ENCODE measurements at regions not wholly inside any gene's neighbourhood (a gene's known extent, or its start where the extent isn't known, plus 50 kb on each side); places are given as distances from the start of the nearest gene placed in this dataset.

DNA sequence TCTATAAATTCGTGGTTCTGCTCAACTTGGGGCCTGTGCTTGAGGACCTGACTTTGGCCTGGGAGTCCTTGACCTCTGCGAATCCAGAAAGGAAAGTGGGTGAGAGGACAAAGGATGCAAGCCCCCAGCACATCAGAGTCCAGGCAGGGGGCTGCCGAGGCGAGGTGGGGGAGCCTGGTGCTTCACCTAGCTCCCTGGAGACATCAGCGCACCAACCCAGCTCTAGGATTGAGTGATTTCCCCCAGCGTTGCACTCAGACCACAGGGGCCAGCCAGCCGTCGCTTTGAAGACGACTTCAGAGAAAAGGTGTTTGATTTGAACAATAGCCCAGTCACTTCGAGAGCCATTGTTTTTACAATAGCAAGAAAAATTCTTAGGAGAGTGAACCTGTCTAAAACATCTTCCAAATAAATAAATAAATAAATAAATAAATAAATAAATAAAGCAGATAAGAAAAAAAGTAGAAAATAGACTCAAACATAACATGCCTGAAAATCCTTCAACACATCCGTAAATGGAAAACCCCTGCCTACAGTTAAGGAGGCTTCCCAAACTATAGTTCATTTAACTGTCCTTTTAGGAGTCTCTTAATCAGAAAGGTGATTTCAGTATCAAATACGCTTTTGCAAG is 180.9 kb downstream of the RBFOX3 start:
- TF ChIP-seq CTCF (IDR thresholded peaks at IDR 0.05) = no peak
- no peak for TF ChIP-seq KDM5A (IDR thresholded peaks at IDR 0.05)
- no peak for TF ChIP-seq POLR2A (IDR thresholded peaks at IDR 0.05; ENCODE audit: low read length)
- TF ChIP-seq TP53 (CRISPR knock-in tag; IDR thresholded peaks at IDR 0.05) = no peak
- no peak for TF ChIP-seq BHLHE40 (IDR thresholded peaks at IDR 0.05; ENCODE audit: low read depth, low read length)
- TF ChIP-seq ZC3H11A (IDR thresholded peaks at IDR 0.05) = peak; percentile 99
- TF ChIP-seq, protein P1, sequence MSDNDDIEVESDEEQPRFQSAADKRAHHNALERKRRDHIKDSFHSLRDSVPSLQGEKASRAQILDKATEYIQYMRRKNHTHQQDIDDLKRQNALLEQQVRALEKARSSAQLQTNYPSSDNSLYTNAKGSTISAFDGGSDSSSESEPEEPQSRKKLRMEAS (IDR thresholded peaks at IDR 0.05) = no peak
- TF ChIP-seq POLR2AphosphoS2 (conservative IDR thresholded peaks at IDR 0.05; ENCODE audit: low read length) = no peak
- TF ChIP-seq, protein P2, sequence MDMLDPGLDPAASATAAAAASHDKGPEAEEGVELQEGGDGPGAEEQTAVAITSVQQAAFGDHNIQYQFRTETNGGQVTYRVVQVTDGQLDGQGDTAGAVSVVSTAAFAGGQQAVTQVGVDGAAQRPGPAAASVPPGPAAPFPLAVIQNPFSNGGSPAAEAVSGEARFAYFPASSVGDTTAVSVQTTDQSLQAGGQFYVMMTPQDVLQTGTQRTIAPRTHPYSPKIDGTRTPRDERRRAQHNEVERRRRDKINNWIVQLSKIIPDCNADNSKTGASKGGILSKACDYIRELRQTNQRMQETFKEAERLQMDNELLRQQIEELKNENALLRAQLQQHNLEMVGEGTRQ (IDR thresholded peaks at IDR 0.05) = no peak
- TF ChIP-seq HEYL (CRISPR knock-in tag; IDR thresholded peaks at IDR 0.05) = no peak
- TF ChIP-seq ZFP36 (IDR thresholded peaks at IDR 0.05; ENCODE audit: borderline replicate concordance, partially characterized antibody) = no peak

All from A549 (cell line).